Testis (tissue), 2 donors: ENCODE measurements at regions not wholly inside any gene's neighbourhood (a gene's known extent, or its start where the extent isn't known, plus 50 kb on each side); places are given as distances from the start of the nearest gene placed in this dataset.

Experiments used
- DNase-seq: peaks from one replicate; pipeline ENCODE4 v3.0.0-alpha.2; 2019
- H3K27ac ChIP-seq, 2 donors: fragments of 200-600 bp; sonication (generic); one replicate each; pipeline ENCODE4 v1.5.1; 2019
- H3K27me3 ChIP-seq: fragments of 200-600 bp; sonication (generic); one replicate; pipeline ENCODE4 v1.5.1; 2019
- H3K36me3 ChIP-seq: fragments of 200-600 bp; sonication (generic); one replicate; pipeline ENCODE4 v1.5.1; 2017; ENCODE audit warnings: low read depth; ENCODE audit errors: missing control alignments
- H3K4me1 ChIP-seq: fragments of 200-600 bp; sonication (generic); one replicate; pipeline ENCODE4 v1.5.1; 2019
- H3K4me3 ChIP-seq, 2 donors: fragments of 200-600 bp; sonication (generic); one replicate each; pipeline ENCODE4 v1.5.1; 2017 to 2019
- H3K9me3 ChIP-seq: fragments of 200-600 bp; sonication (generic); one replicate; pipeline ENCODE4 v1.5.1; 2017
- CTCF ChIP-seq, 3 experiments: fragments of 450-650 bp in 2 of 3; fragments of 200-600 bp in 1 of 3; sonication (generic) in 1 of 3; IDR thresholded peaks; one replicate each; pipeline ENCODE4 v1.5.1; 2016 to 2019; ENCODE audit warnings: antibody characterized with exemption in 3 of 3, mild to moderate bottlenecking in 2 of 3, moderate library complexity in 1 of 3
- POLR2A ChIP-seq: fragments of 450-650 bp; IDR thresholded peaks from one replicate; pipeline ENCODE4 v1.6.1; 2017; ENCODE audit warnings: antibody characterized with exemption, mild to moderate bottlenecking, moderate library complexity
- WGBS, 2 donors: methylation state at CpG; one replicate each; pipeline ENCODE4 v1.1.5; 2018; 5-methylcytosine and 5-hydroxymethylcytosine counted together
- intact Hi-C: fragments of 100-400 bp; cut with DNase I; formaldehyde crosslinking; loops from one replicate; pipeline ENCODE4 v1.15.1; 2023; ENCODE audit warnings: low total_unique reads

GRCh38 chr9:115444959-115445358 is 327.0 kb upstream of the TNC start:
- DNase-seq, result no peak
- intact Hi-C loops, result no loop called here
- no peak for TF ChIP-seq POLR2A
- no peak for TF ChIP-seq CTCF (IDR thresholded peaks at IDR 0.05)
- no peaks in the 10 kb centered on the region for H3K4me1 ChIP-seq
- H3K27me3 ChIP-seq, result no peaks in the 10 kb centered on the region
- no peaks in the 10 kb centered on the region for H3K36me3 ChIP-seq
- no peaks in the 10 kb centered on the region for H3K9me3 ChIP-seq
- H3K4me3 ChIP-seq, result no peak overlapping the region
- 38 to 55% methylated on average over 3 of the region's 3 CpGs for WGBS, 2 donors
- no peak overlapping the region for H3K27ac ChIP-seq

- H3K36me3 ChIP-seq, result no peaks in the 10 kb centered on the region
- 52 to 55% methylated on average over 3 of the region's 3 CpGs for WGBS, 2 donors
- no peak for DNase-seq
- intact Hi-C loops, result no loop called here
- no peaks in the 10 kb centered on the region for H3K4me1 ChIP-seq
- H3K9me3 ChIP-seq, result no peaks in the 10 kb centered on the region
- no peak overlapping the region for H3K27ac ChIP-seq
- H3K4me3 ChIP-seq, result no peak overlapping the region
- TF ChIP-seq CTCF (IDR thresholded peaks at IDR 0.05), result no peak
- no peak for TF ChIP-seq POLR2A
- H3K27me3 ChIP-seq, result no peaks in the 10 kb centered on the region
Observed at GRCh38 chr9:115445655-115446054, 327.7 kb upstream of the TNC start.

GRCh38 chr9:115456515-115456914 is 338.6 kb upstream of the TNC start:
- no peak for DNase-seq

GRCh38 chr9:115461280-115461679 is 343.3 kb upstream of the TNC start:
- no peaks in the 10 kb centered on the region for H3K4me1 ChIP-seq
- H3K27me3 ChIP-seq, result no peaks in the 10 kb centered on the region
- intact Hi-C loops, result no loop called here
- TF ChIP-seq POLR2A (no peak), CTCF (IDR thresholded peaks at IDR 0.05) (no peak)
- 46 to 53% methylated on average over 3 of the region's 3 CpGs for WGBS, 2 donors
- no peaks in the 10 kb centered on the region for H3K9me3 ChIP-seq
- DNase-seq, result no peak
- no peak overlapping the region for H3K27ac ChIP-seq
- H3K36me3 ChIP-seq, result no peaks in the 10 kb centered on the region
- H3K4me3 ChIP-seq, result no peak overlapping the region

More at GRCh38 chr9:115456515-115456914, 338.6 kb upstream of the TNC start:
- Histone ChIP-seq H3K4me1 (no peaks in the 10 kb centered on the region), H3K27ac (no peak overlapping the region), H3K4me3 (no peak overlapping the region), H3K36me3 (no peaks in the 10 kb centered on the region), H3K27me3 (no peaks in the 10 kb centered on the region), H3K9me3 (no peaks in the 10 kb centered on the region)
- TF ChIP-seq CTCF (IDR thresholded peaks at IDR 0.05) (no peak), POLR2A (no peak)
- intact Hi-C loops, result no loop called here

- Histone ChIP-seq H3K4me1 (no peaks in the 10 kb centered on the region), H3K27me3 (no peaks in the 10 kb centered on the region), H3K4me3 (no peak overlapping the region), H3K36me3 (no peaks in the 10 kb centered on the region), H3K9me3 (no peaks in the 10 kb centered on the region), H3K27ac (no peak overlapping the region)
- intact Hi-C loops, result no loop called here
- DNase-seq, result no peak
- 72 to 76% methylated on average over 7 of the region's 7 CpGs for WGBS, 2 donors
- TF ChIP-seq POLR2A (no peak), CTCF (IDR thresholded peaks at IDR 0.05) (no peak)
Observed at GRCh38 chr9:115462623-115463022, 344.7 kb upstream of the TNC start.
